ENCODE measurements at regions not wholly inside any gene's neighbourhood (a gene's known extent, or its start where the extent isn't known, plus 50 kb on each side); places are given as distances from the start of the nearest gene placed in this dataset.

- 91 to 95% (median 92%) methylated on average over 29 to 30 of the region's 30 CpGs for WGBS, 5 donors
- TF ChIP-seq EP300 (IDR thresholded peaks at IDR 0.05) (no peak), CTCF (IDR thresholded peaks at IDR 0.05) (no peak), POLR2A (IDR thresholded peaks at IDR 0.05) (no peak), POLR2AphosphoS5 (IDR thresholded peaks at IDR 0.05) (no peak)
- no peaks in the 10 kb centered on the region for H3K4me1 ChIP-seq
- no peak for DNase-seq
- no peaks in the 10 kb centered on the region for H3K36me3 ChIP-seq
- intact Hi-C loops (cut with DNase I; ENCODE audit: low total_unique reads) = no loop called here
- H3K9me3 ChIP-seq = peaks cover 0 to 18% (median 13%) of the 10 kb centered on the region in 4 donors
- no peak overlapping the region for H3K4me3 ChIP-seq
- H3K27ac ChIP-seq = no peak overlapping the region
- H3K27me3 ChIP-seq = no peaks in the 10 kb centered on the region
Observed at GRCh38 chr13:56900549-56901279, 240.0 kb upstream of the PRR20A start.

GRCh38 chr13:56902276-56902675 is 238.4 kb upstream of the PRR20A start:
- no peak overlapping the region for H3K4me3 ChIP-seq
- peaks cover 0 to 18% (median 13%) of the 10 kb centered on the region in 4 donors for H3K9me3 ChIP-seq
- no peak overlapping the region for H3K27ac ChIP-seq
- 92 to 98% (median 95%) methylated on average over 9 of the region's 9 CpGs for WGBS, 5 donors
- no peaks in the 10 kb centered on the region for H3K4me1 ChIP-seq
- no peak for DNase-seq
- no peaks in the 10 kb centered on the region for H3K27me3 ChIP-seq
- intact Hi-C loops (cut with DNase I; ENCODE audit: low total_unique reads) = no loop called here
- H3K36me3 ChIP-seq = no peaks in the 10 kb centered on the region
- TF ChIP-seq EP300 (IDR thresholded peaks at IDR 0.05) (no peak), POLR2A (IDR thresholded peaks at IDR 0.05) (no peak), POLR2AphosphoS5 (IDR thresholded peaks at IDR 0.05) (no peak), CTCF (IDR thresholded peaks at IDR 0.05) (no peak)

GRCh38 chr13:56903710-56904282 is 236.9 kb upstream of the PRR20A start:
- intact Hi-C loops (cut with DNase I; ENCODE audit: low total_unique reads) = no loop called here
- WGBS, 5 donors = 73 to 86% (median 82%) methylated on average over 3 of the region's 3 CpGs
- H3K27me3 ChIP-seq = no peaks in the 10 kb centered on the region
- no peak for TF ChIP-seq POLR2AphosphoS5 (IDR thresholded peaks at IDR 0.05)
- TF ChIP-seq EP300 (IDR thresholded peaks at IDR 0.05) = no peak
- TF ChIP-seq CTCF (IDR thresholded peaks at IDR 0.05) = no peak
- no peak for TF ChIP-seq POLR2A (IDR thresholded peaks at IDR 0.05)
- no peak overlapping the region for H3K4me3 ChIP-seq
- H3K9me3 ChIP-seq = peaks cover 0 to 18% (median 13%) of the 10 kb centered on the region in 4 donors
- H3K4me1 ChIP-seq = no peaks in the 10 kb centered on the region
- H3K36me3 ChIP-seq = no peaks in the 10 kb centered on the region
- no peak overlapping the region for H3K27ac ChIP-seq
- no peak for DNase-seq

GRCh38 chr13:56906909-56907308 is 233.8 kb upstream of the PRR20A start:
- no peak for TF ChIP-seq POLR2AphosphoS5 (IDR thresholded peaks at IDR 0.05)
- 50 to 86% (median 69%) methylated on average over 1 of the region's 1 CpG for WGBS, 5 donors
- H3K4me3 ChIP-seq = no peak overlapping the region
- no peak overlapping the region for H3K27ac ChIP-seq
- H3K36me3 ChIP-seq = no peaks in the 10 kb centered on the region
- DNase-seq = no peak
- H3K9me3 ChIP-seq = peaks cover 0 to 13% (median 2%) of the 10 kb centered on the region in 4 donors
- no peaks in the 10 kb centered on the region for H3K27me3 ChIP-seq
- no peaks in the 10 kb centered on the region for H3K4me1 ChIP-seq
- intact Hi-C loops (cut with DNase I; ENCODE audit: low total_unique reads) = no loop called here

GRCh38 chr13:56907766-56908165 is 233.0 kb upstream of the PRR20A start:
- Histone ChIP-seq H3K4me3 (no peak overlapping the region), H3K27me3 (no peaks in the 10 kb centered on the region), H3K36me3 (no peaks in the 10 kb centered on the region), H3K9me3 (peaks cover 0 to 16% (median 0%) of the 10 kb centered on the region in 4 donors), H3K4me1 (no peaks in the 10 kb centered on the region), H3K27ac (no peak overlapping the region)
- no peak for DNase-seq
- TF ChIP-seq CTCF (IDR thresholded peaks at IDR 0.05) (no peak), POLR2A (IDR thresholded peaks at IDR 0.05) (no peak), POLR2AphosphoS5 (IDR thresholded peaks at IDR 0.05) (no peak), EP300 (IDR thresholded peaks at IDR 0.05) (no peak)
- 54 to 66% (median 58%) methylated on average over 2 of the region's 2 CpGs for WGBS, 5 donors
- intact Hi-C loops (cut with DNase I; ENCODE audit: low total_unique reads) = no loop called here

Data from stomach (tissue), 8 donors.